HG02759 (cell line): ENCODE measurements at regions not wholly inside any gene's neighbourhood (a gene's known extent, or its start where the extent isn't known, plus 50 kb on each side); places are given as distances from the start of the nearest gene placed in this dataset.

Experiments
- ATAC-seq: cut with Tn5 transposase; IDR thresholded peaks from one replicate; pipeline ENCODE4 v1.9.1; 2021; ENCODE audit warnings: mild to moderate bottlenecking, moderate library complexity; ENCODE audit not compliant: unreplicated experiment

- ATAC-seq = no peak
These were observed 51.1 kb downstream of the GARRE1 start for GRCh38 chr19:34305221-34306083.

GRCh38 chr19:34306213-34306661, 51.9 kb downstream of the GARRE1 start:
- ATAC-seq = no peak

- no peak for ATAC-seq
These were observed 52.5 kb downstream of the GARRE1 start for GRCh38 chr19:34306824-34307223.

- ATAC-seq = no peak
These were observed 54.3 kb downstream of the GARRE1 start for GRCh38 chr19:34308381-34309367.

DNA sequence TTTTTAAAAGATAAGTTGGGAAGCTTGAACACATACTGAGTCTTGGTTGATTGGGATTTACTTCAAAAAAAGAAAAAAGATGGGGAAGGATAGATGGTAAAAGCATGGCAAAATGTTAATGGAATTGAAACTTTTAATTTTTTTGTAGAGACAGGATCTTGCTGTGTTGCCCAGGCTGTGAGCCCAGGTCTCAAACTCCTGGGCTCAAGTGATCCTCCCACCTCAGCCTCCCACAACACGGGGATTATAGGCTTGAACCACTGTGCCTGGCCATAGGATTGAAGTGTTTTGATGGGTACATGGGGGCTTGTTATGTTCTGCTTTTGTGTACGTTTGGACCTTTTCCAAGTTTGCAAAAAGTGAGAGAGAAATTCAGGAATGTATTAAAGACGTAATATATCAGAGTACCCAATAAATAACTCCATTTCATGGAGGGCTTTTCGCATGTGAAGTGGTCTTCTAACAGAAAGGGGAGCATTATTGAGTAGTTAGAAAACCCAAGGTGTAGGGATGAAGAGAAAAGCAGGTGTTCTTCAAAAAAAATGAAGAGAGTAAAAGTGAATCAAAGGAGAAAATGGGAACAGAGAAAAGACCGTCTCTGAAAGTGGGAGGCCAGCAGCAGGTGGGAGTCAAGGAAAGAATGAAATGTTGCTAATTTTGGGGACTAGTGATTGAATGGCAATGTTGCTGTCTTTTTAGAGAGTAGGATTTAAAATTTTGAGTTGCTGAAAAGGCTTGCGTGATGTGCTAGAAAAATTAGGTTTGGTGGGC, 55.2 kb downstream of the GARRE1 start:
- ATAC-seq = no peak

DNA sequence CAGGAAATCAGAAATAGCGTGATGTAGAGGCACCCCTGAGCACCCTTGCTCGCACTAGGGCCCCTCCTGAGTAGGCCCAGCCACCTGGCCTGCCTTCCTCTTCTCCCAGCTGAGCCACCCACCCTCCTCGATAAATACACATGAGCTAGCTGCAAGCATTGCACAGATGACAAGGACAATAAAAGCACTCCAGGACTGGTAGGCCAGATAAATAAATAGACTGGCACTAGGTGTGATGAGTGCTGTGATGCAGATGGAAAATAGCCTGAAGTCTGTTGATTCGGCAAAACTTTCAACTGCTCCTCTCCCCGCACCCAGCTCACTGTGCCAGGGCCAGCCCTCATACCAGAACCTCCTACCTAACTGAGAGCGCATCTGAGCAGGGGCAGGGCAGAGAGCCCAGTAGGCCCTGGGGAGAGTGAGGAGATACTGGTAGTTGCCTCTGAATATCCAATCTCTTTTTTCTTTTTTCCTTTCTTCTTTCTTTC, 54.5 kb upstream of the GPI start:
- ATAC-seq = no peak

DNA sequence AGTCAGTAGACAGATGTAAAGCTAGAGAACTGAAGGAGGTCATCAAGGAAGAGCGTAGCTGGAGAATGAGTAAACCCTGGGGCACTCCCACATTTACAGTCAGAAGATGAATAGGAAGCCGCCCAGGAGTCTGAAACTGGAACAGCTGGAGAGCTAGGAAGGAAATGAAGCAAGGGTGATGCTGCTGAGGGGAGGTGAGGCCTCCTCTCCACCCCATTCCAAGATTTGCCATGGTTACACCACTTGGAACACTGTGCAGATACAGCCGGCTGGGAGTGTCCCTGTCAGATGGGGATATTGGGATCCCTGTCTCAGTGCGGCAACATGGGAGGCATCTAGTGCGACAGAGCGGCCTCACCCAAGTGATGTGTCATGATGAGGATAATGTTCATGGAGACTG, 51.8 kb upstream of the GPI start:
- no peak for ATAC-seq

DNA sequence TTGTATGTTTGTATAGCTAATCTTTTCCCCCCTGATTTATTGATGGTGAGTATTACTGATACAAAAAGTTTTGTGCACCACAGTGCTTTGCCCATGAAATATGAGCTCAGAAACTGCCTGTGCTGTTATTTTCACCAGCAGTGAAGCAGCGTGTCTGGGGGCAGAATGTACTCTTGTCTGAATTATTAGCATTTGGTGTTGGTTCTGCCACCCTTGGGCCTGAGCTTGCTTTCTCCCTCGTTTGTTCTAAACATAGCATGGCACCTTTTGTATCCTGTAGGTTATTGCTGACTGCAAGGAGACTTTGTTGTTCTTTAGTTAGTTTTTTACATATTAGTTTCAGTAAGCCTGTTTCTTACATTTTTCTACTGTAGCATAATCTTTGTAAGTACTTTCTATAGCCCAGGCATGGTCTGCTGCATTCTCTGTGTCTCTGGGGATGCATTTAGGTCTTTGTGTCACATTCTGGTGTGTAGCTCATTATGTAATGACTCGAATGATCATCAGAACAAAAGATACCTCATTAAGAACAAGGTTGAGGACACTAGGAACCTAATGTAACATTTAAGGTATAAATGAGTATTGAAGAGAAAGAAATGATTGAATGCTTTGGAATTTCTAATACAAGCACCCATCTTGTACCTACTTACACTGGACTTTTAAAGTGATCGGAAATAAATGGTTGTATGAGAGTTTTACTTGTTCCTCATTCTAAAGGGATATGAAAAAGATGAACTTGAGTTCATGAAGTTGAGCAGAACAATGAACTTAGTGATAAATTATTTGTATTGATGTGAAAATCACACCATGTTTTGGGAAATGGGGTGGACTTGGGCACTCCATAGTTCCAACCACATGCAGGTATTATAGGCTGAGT, 50.3 kb upstream of the GPI start:
- peak; percentile 54 for ATAC-seq
